SK-N-SH treated with all-trans-retinoic acid at 6 μM for 48 hours (cell line): ENCODE measurements at regions not wholly inside any gene's neighbourhood (a gene's known extent, or its start where the extent isn't known, plus 50 kb on each side); places are given as distances from the start of the nearest gene placed in this dataset.

Experiments used
- ARNTL ChIP-seq: fragments of 450-650 bp; formaldehyde crosslinking; IDR thresholded peaks from 2 replicates; pipeline ENCODE4 v1.5.0; 2020; ENCODE audit warnings: low read depth, mild to moderate bottlenecking, moderate library complexity, borderline replicate concordance
- CREB5 ChIP-seq: fragments of 250-450 bp; sonication (Bioruptor Pico); IDR thresholded peaks from 2 replicates; pipeline ENCODE4 v1.5.1; 2020; ENCODE audit warnings: low read depth, mild to moderate bottlenecking, moderate library complexity
- CSDC2 ChIP-seq: fragments of 250-450 bp; sonication (Bioruptor Pico); IDR thresholded peaks from 2 replicates; pipeline ENCODE4 v1.5.0; 2020; ENCODE audit warnings: mild to moderate bottlenecking, moderate library complexity
- CSRNP3 ChIP-seq: fragments of 250-450 bp; sonication (Bioruptor Pico); IDR thresholded peaks from 2 replicates; pipeline ENCODE4 v1.5.1; 2021; ENCODE audit warnings: mild to moderate bottlenecking, moderate library complexity
- GLIS3 ChIP-seq: fragments of 250-450 bp; sonication (Bioruptor Pico); IDR thresholded peaks from 2 replicates; pipeline ENCODE4 v1.5.0; 2020; ENCODE audit warnings: mild to moderate bottlenecking, moderate library complexity
- ISL1 ChIP-seq: fragments of 250-450 bp; sonication (Bioruptor Pico); IDR thresholded peaks from 2 replicates; pipeline ENCODE4 v2.1.2; 2022; ENCODE audit warnings: mild to moderate bottlenecking, moderate library complexity
- OSR1 ChIP-seq: fragments of 250-450 bp; sonication (Bioruptor Pico); IDR thresholded peaks from 2 replicates; pipeline ENCODE4 v1.8.0; 2022; ENCODE audit warnings: moderate library complexity, mild to moderate bottlenecking, inconsistent platforms
- PATZ1 ChIP-seq: fragments of 250-450 bp; sonication (Bioruptor Pico); IDR thresholded peaks from 2 replicates; pipeline ENCODE4 v1.8.0; 2020; ENCODE audit warnings: mild to moderate bottlenecking, moderate library complexity, borderline replicate concordance
- RARB ChIP-seq: fragments of 250-450 bp; sonication (Bioruptor Pico); IDR thresholded peaks from 2 replicates; pipeline ENCODE4 v1.8.0; 2021; ENCODE audit warnings: mild to moderate bottlenecking, moderate library complexity
- TSHZ2 ChIP-seq: fragments of 250-450 bp; sonication (Bioruptor Pico); IDR thresholded peaks from 2 replicates; pipeline ENCODE4 v1.5.0; 2020; ENCODE audit warnings: mild to moderate bottlenecking, moderate library complexity
- ZC3H10 ChIP-seq: fragments of 250-450 bp; sonication (Bioruptor Pico); IDR thresholded peaks from 2 replicates; pipeline ENCODE4 v1.5.1; 2021; ENCODE audit warnings: mild to moderate bottlenecking, moderate library complexity
- ZFP3 ChIP-seq: fragments of 250-450 bp; sonication (Bioruptor Pico); IDR thresholded peaks from 2 replicates; pipeline ENCODE4 v1.5.0; 2020; ENCODE audit warnings: mild to moderate bottlenecking, moderate library complexity
- ZNF70 ChIP-seq: fragments of 450-650 bp; formaldehyde crosslinking; IDR thresholded peaks from 2 replicates; pipeline ENCODE4 v1.5.0; 2020; ENCODE audit warnings: mild to moderate bottlenecking, moderate library complexity
- ZNF8 ChIP-seq: fragments of 450-650 bp; formaldehyde crosslinking; IDR thresholded peaks from 2 replicates; pipeline ENCODE4 v1.5.0; 2020; ENCODE audit warnings: mild to moderate bottlenecking, moderate library complexity

GRCh38 chr12:127162902-127163301 is 1104.1 kb upstream of the TMEM132C start:
- TF ChIP-seq ZC3H10 (CRISPR knock-in tag) = no peak
- no peak for TF ChIP-seq CSDC2
- TF ChIP-seq TSHZ2 = no peak
- TF ChIP-seq GLIS3 (CRISPR knock-in tag) = no peak
- TF ChIP-seq RARB (CRISPR knock-in tag) = no peak
- TF ChIP-seq OSR1 (CRISPR knock-in tag) = no peak
- TF ChIP-seq CSRNP3 (CRISPR knock-in tag) = no peak
- TF ChIP-seq PATZ1 (CRISPR knock-in tag) = no peak
- no peak for TF ChIP-seq ZNF70
- TF ChIP-seq ISL1 (CRISPR knock-in tag) = no peak
- TF ChIP-seq CREB5 (CRISPR knock-in tag) = no peak
- no peak for TF ChIP-seq ARNTL (CRISPR knock-in tag)
- no peak for TF ChIP-seq ZFP3
- no peak for TF ChIP-seq ZNF8 (CRISPR knock-in tag)
